ENCODE measurements at regions not wholly inside any gene's neighbourhood (a gene's known extent, or its start where the extent isn't known, plus 50 kb on each side); places are given as distances from the start of the nearest gene placed in this dataset.

DNA sequence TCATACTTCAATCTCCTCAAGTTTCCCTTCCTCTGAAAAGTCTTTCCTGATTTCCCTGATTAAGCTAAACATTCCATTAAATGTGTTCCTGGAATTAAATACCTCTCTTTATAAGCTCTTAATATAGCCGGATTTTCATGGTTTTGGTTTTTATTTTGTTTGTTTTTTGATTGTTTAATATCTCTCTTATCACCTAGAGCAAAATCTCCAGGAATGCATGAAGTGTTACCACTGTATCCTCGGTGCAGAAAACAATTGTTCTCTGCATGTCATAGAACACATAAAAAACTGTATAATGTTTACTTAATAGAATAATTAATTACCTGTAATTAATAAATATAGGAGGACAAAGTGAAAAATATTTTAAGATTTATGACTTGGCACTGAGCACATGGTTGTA lies 86.2 kb downstream of the PCDH18 start:
- TF ChIP-seq, protein P1, sequence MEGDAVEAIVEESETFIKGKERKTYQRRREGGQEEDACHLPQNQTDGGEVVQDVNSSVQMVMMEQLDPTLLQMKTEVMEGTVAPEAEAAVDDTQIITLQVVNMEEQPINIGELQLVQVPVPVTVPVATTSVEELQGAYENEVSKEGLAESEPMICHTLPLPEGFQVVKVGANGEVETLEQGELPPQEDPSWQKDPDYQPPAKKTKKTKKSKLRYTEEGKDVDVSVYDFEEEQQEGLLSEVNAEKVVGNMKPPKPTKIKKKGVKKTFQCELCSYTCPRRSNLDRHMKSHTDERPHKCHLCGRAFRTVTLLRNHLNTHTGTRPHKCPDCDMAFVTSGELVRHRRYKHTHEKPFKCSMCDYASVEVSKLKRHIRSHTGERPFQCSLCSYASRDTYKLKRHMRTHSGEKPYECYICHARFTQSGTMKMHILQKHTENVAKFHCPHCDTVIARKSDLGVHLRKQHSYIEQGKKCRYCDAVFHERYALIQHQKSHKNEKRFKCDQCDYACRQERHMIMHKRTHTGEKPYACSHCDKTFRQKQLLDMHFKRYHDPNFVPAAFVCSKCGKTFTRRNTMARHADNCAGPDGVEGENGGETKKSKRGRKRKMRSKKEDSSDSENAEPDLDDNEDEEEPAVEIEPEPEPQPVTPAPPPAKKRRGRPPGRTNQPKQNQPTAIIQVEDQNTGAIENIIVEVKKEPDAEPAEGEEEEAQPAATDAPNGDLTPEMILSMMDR (IDR thresholded peaks at IDR 0.05; ENCODE audit: insufficient read depth, low read length, poor library complexity, severe bottlenecking), result no peak
- TF ChIP-seq EZH2phosphoT487 (conservative IDR thresholded peaks at IDR 0.05; ENCODE audit: low read length), result no peak

Measured in SU-DHL-6 (cell line).